NCI-H510A treated with DMSO at 0.1 percent for 48 hours (cell line): ENCODE measurements at regions not wholly inside any gene's neighbourhood (a gene's known extent, or its start where the extent isn't known, plus 50 kb on each side); places are given as distances from the start of the nearest gene placed in this dataset.
"Not testable (repeated sequence)": the region's sequence is repeated elsewhere in the genome, so short reads cannot be mapped to it uniquely, and the experiment has no call there.

Source experiments
- DNase-seq: peaks from one replicate; lab custom pipeline; 2025; lab: John Stamatoyannopoulos, UW

DNA sequence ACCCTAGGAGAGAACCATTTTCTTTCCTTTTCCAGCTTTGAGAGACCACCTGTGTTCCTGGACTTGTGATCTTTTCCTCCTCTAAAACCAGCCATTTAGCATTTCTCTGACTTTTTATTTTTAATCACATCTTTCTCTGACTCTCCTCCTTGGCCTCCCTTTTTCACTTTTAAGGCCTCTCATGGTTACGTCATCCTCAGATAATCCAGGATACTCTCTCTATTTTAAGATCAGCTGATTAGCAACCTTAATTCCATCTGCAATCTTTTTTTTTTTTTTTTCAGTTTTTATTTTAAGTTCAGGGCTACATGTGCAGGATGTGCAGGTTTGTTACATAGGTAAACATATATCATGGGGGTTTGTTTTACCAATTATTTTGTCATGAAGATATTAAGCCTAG lies 54.0 kb downstream of the RFPL4B start:
- no peak for DNase-seq

DNA sequence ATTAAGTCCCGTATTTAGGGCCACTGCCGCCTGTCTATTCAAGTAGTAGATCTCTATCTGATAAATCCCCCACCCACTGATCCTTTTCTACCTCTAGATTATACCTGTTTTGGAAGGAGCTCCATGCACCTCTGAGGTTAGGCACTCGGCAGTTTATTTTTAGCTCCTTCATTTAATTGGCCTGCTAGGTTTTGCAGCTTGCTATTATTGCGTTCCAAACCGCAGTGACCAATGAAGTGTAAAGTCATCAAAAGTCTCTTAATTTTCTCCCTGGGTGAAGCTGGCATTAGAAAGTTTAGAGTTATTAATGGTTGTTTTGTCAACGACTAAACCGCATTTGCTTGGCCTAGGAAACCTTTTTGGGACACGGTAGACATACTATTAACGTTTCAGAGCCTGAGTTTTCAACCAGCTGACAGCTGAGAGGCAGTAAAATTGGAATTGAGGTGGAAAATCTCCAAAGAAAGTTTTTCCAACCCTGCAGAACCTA lies 60.0 kb downstream of the RFPL4B start:
- no peak for DNase-seq

DNA sequence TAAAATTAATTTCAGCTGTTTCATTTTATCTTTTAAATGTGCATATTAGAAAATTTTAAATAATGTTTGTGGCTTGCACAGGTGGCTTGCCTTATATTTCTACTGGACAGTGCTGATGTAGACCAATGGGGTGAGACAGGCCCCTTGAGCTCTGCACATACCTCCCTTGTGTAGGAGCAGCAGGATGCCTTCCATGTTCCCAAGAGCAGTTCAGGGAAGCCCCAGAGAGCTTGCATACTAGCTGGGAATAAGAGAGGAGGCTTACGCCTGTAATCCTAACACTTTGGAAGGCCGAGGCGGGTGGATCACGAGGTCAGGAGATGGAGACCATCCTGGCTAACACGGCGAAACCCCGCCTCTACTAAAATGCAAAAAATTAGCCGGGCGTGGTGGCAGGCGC lies 61.4 kb downstream of the RFPL4B start:
- DNase-seq: no peak

- DNase-seq: no peak
These were observed 62.2 kb downstream of the RFPL4B start for GRCh38 chr6:112409311-112409710.

DNA sequence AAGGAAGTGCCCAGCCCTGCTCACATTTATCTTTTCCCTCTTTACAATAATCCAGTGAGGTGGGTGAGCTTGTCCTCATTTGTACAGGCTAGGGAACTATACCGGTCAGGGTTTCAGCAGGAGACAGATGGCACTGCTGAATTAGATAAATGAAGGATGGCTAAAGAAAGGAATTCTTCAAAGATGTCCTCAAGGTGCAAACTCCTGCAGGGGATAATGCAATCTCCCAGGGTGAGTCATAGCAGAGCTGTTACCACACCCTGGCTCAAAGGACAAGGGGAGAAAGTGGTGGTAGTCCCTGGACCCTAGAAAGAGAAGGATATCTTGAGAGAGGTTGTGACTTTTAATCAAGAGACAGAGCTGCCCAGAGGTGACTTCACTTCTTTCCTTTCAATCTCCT lies 66.7 kb downstream of the RFPL4B start:
- DNase-seq: no peak

DNA sequence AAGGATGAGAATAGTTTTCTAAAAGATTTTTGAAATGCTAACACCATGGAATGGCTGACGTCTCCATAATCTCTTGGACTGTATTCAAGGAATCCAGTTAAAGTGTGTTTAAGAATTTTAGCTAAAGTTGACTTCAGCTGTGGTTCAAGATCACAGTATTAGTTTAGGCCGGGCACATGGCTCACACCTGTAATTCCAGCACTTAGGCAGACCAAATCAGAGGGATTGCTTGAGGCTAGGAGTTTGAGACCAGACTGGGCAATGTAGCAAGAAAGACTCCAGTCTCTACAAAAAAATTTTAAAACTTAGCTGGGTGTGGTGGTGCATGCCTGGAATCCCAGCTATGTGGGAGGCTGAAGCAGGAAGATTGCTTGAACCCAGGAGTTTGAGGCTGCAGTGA lies 68.2 kb downstream of the RFPL4B start:
- DNase-seq: no peak

GRCh38 chr6:112416866-112417265 lies 69.7 kb downstream of the RFPL4B start:
- DNase-seq: no peak

- not testable (repeated sequence) for DNase-seq
These were observed 79.9 kb downstream of the RFPL4B start for GRCh38 chr6:112427011-112427410.

DNA sequence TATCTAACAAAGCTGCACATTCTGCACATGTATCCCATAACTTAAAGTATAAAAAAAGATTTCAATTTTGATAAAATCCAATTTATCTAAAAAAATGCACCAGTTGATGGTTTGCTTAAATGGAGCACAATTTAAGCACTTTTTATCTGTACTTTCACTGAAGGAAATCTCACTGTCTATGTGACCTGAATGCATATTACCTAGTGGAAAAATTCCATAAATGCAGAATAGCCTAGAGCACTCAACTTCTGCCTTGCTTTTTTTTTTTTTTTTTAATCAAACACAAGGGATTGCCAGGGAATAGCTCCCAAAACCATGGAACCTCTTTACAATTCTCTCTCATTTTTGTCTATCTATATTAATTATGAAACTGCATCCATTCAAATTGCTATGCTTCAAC lies 80.4 kb downstream of the RFPL4B start:
- DNase-seq: no peak

DNA sequence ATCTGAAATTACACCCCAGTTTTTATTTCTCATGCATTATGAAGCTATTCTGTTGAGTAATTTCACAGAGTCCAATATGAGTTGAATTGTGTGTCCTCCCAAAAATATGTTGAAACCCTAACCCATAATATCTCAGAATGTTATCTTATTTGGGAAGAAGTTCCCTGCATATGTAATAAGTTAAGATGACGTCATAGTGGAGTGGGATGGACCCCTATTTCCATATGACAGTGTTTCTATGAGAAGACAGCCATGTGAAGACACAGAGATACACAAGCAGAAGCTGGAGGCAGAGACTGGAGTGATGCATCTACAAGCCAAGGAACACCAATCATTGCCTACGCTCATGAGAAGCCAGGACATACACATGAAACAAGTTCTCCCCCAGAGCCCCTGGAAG lies 81.3 kb downstream of the RFPL4B start:
- DNase-seq: no peak

DNA sequence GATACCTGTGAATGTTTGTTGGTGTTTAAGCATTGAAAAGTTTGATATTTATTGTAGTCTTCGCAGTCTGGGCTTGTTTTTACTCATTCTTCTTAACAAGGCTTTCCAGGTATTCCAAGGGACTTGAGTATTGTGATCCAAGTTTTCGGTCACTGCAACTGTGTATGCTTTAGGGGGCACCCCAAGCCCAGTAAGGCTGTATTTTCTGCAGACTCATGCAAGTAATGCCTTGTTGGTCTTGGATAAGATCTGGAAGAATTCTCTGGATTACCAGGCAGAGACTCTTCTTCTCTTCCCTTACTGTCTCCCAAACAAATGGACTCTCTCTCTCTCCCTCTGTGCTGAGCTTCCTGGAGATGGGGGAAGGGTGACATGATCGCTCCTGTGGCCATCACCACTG lies 82.1 kb downstream of the RFPL4B start:
- DNase-seq: no peak

- no peak for DNase-seq
These were observed 84.7 kb downstream of the RFPL4B start for GRCh38 chr6:112431803-112432202.

DNA sequence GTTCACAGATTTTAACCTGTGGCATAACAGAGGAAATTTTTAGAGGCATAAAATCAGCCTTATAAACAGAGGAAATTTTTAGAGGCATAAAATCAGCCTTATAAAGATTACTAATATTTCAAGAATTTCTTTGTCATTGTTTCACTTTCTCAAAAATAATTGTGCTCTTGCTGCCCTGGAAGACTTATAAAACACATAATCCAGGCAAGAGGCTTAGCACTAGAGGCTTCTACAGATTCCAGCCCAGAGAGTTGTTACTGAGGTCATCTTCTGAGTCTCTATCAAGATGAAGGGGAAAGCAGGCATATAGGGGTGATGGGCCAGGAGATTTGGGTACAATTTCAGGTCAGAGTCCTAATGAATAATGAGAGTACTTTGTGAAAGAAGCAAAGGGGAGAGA lies 85.7 kb downstream of the RFPL4B start:
- DNase-seq: no peak

- DNase-seq: peak; percentile 12
These were observed 86.3 kb downstream of the RFPL4B start for GRCh38 chr6:112433457-112433856.

GRCh38 chr6:112434896-112435435 lies 87.8 kb downstream of the RFPL4B start:
- no peak for DNase-seq

DNA sequence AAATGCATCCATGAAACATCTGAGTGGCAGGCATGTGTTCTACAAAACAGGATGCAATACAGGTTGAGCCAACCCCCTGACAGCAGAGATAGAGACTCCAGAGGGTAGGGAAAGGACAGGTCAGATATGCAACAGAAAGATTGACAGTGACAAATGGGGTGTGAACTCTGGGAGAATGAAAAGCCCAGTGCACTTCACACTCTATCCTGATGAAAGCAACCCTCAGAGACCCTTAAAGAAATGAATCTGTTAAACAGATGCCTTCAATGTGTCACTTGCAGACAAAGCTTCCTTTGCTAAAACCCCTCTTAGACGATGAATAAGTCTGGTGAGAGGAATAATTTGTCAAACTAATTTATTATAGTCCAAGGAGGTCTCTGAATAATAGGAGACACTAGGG lies 89.9 kb downstream of the RFPL4B start:
- DNase-seq: no peak

DNA sequence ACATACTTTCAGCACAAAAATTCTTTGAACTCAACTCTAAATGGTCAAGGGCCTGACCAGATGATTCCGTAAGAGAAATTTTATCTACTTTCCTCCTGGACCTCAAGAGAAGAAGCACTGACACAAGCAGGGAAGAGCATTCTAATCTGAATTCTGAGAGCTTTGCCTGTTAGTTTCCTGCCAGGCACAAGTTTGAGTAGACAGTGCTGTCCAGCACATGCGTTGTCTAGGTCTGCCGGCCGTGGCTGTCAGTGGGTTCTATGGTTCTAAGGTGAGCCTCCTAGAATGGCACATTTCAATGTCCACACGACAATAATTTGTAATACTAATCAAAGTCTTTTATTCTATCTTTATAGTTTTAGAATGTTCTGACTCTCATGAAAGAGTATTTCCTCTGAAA lies 91.9 kb downstream of the RFPL4B start:
- DNase-seq: no peak

DNA sequence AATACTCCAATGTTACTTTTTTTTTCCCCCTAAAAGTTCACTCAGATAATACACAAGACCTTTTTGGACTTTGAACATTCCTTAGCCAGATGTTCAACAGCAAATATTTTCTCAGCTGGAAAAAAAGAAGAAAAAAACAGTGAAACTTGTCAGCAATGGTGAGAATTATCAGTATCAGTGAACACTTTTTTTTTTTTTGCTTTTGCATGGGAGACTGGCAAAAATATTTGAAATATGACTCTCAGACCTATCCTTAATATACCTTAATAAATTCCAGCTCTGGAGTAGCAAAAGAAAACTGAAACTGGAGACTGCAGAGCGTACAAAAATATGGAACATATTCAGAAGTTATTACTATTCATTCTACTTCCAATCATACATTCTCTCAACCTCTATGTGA lies 92.3 kb downstream of the RFPL4B start:
- no peak for DNase-seq

DNA sequence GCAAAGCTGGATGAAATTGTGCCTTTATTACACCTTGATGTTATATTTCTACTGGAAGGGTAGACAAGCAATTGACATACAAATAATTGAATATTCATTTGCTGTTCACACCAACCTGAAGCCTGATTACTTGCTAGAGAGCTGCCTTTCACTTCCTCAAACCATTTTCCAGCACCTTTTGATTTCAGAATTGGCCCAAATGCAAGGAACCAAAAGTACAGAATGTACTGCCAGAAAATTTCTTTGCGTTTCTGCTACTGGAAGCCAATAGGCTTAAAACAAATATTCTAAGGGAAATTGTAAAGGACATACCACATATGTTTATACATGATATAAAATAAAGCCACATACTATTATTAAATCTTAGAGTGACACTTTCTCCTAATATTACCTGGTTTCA lies 94.5 kb downstream of the RFPL4B start:
- no peak for DNase-seq

DNA sequence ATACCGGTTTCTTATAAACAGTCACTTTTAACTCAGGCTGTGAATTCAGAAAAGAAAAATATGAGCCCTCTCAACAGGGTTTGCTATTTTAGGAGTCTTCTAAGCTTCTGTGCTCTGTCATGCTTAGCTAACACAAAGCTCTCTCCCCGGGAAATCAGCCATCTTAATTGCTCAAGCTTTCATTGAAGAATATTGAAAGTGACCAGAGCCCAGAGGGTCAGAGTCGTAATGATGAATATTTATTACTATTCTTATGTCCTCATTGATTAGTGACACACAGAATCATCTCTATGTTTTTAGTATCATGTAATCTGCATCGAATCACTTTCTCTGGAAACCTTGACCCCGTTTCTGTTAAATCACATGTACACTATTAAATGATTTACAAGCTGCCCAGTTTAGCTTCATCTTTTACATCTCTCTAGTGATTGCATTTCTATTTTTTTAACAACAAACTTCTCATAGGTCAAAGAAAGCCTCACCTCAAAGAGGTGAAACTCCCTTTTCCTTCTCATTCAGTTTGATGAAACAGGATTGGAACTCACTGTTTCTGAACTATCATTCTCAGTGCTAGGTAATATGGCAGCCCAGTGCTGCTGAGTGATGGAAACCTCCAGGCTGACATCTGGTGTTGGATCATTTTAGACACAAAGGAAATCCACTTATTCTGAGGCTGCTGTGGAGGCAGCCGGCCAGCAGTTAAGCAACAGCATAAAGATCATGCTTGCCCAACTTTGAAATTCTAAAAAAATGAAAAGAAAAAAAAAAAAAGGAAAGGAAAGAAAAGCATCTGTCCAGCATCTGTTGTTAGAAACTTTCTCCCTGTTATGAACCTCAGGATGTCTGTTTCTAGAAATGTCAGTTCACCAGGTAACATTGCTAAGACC lies 96.3 kb downstream of the RFPL4B start:
- no peak for DNase-seq

GRCh38 chr6:112448786-112449185 lies 101.7 kb downstream of the RFPL4B start:
- DNase-seq: not testable (repeated sequence)

DNA sequence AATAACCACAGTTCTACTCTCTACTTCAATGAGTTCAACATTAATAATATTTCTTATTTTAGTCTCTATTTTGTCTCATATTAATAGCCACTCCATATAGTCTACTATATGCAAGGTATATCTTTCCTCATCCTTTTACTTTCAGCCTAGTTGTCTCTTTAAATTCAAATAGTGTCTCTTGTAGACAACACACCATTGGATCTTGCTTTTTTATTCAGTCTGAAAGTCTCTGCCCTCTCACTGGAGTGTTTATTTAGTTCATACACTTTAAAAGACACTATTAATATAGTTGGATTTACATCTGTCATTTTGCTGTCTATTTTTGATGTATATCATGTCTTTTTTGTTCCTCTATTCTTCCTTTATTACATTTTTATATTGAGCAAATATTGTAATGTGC lies 103.5 kb downstream of the RFPL4B start:
- no peak for DNase-seq

- DNase-seq: no peak
These were observed 110.8 kb downstream of the RFPL4B start for GRCh38 chr6:112457886-112458285.
